22Rv1 (cell line): ENCODE measurements at regions not wholly inside any gene's neighbourhood (a gene's known extent, or its start where the extent isn't known, plus 50 kb on each side); places are given as distances from the start of the nearest gene placed in this dataset.

ENCODE experiments used
- CTCF ChIP-seq: fragments of 450-650 bp; IDR thresholded peaks from 2 replicates; pipeline ENCODE4 v1.5.1; 2017; ENCODE audit warnings: mild to moderate bottlenecking
- ZFX ChIP-seq: fragments of 450-650 bp; IDR thresholded peaks from 2 replicates; pipeline ENCODE4 v1.6.1; 2017; ENCODE audit warnings: antibody characterized with exemption, borderline replicate concordance

GRCh38 chr12:66999141-66999540 lies 270.0 kb upstream of the CAND1 start:
- TF ChIP-seq CTCF (no peak), ZFX (no peak)
